Neural cell (in vitro differentiated cells): ENCODE measurements at regions not wholly inside any gene's neighbourhood (a gene's known extent, or its start where the extent isn't known, plus 50 kb on each side); places are given as distances from the start of the nearest gene placed in this dataset.

Experiments
- H2AFZ ChIP-seq: fragments of 200-600, 300-800 bp; sonication (generic), shearing (Covaris generic); 2 replicates; pipeline ENCODE4 v1.6.0; 2014; ENCODE audit warnings: low read depth, mild to moderate bottlenecking, antibody characterized with exemption, low read length, moderate library complexity
- H3F3A ChIP-seq: fragments of 200-600 bp; shearing (Covaris generic); 2 replicates; pipeline ENCODE4 v1.6.1; 2016; ENCODE audit warnings: mild to moderate bottlenecking, moderate library complexity, mixed read lengths, antibody characterized with exemption, low read length; ENCODE audit not compliant: insufficient read depth, poor library complexity, severe bottlenecking
- H3K27ac ChIP-seq: fragments of 200-600, 300-800 bp; sonication (generic), shearing (Covaris generic); 2 replicates; pipeline ENCODE4 v1.5.1; 2014; ENCODE audit warnings: mild to moderate bottlenecking, low read length, moderate library complexity
- H3K27me3 ChIP-seq: fragments of 300-800, 200-600 bp; sonication (generic), shearing (Covaris generic); 2 replicates; pipeline ENCODE4 v1.6.0; 2014; ENCODE audit warnings: mild to moderate bottlenecking, low read depth, low read length, moderate library complexity; ENCODE audit not compliant: insufficient read depth
- H3K36me3 ChIP-seq: fragments of 300-800, 200-600 bp; sonication (generic), shearing (Covaris generic); 2 replicates; pipeline ENCODE4 v1.5.1; 2014; ENCODE audit warnings: mild to moderate bottlenecking, antibody characterized with exemption, low read length, moderate library complexity; ENCODE audit not compliant: insufficient read depth
- H3K4me2 ChIP-seq: fragments of 300-800, 200-600 bp; sonication (generic), shearing (Covaris generic); 2 replicates; pipeline ENCODE4 v1.6.0; 2014; ENCODE audit warnings: mild to moderate bottlenecking, low read length
- H3K4me3 ChIP-seq: fragments of 300-800, 200-600 bp; sonication (generic), shearing (Covaris generic); 2 replicates; pipeline ENCODE4 v1.5.1; 2014; ENCODE audit warnings: mild to moderate bottlenecking, low read length, moderate library complexity
- H3K79me2 ChIP-seq: fragments of 200-600 bp; shearing (Covaris generic); replicated peaks from 2 replicates; pipeline ENCODE4 v1.6.0; 2014; ENCODE audit warnings: mild to moderate bottlenecking, low read length, moderate library complexity; ENCODE audit not compliant: insufficient read depth
- H3K9ac ChIP-seq: fragments of 300-800, 200-600 bp; sonication (generic), shearing (Covaris generic); 2 replicates; pipeline ENCODE4 v1.6.1; 2016; ENCODE audit warnings: mild to moderate bottlenecking, low read length, mixed read lengths
- H3K9me2 ChIP-seq: fragments of 200-600 bp; shearing (Covaris generic); 2 replicates; pipeline ENCODE4 v1.6.1; 2016; ENCODE audit warnings: mild to moderate bottlenecking, low read length, mixed read lengths; ENCODE audit not compliant: insufficient read depth
- H3K9me3 ChIP-seq: fragments of 200-600, 300-800 bp; sonication (generic), shearing (Covaris generic); 2 replicates; pipeline ENCODE4 v1.6.1; 2016; ENCODE audit warnings: mild to moderate bottlenecking, mixed run types, low read length, moderate library complexity, mixed read lengths
- H4K20me1 ChIP-seq: fragments of 200-600 bp; shearing (Covaris generic); 2 replicates; pipeline ENCODE4 v1.6.1; 2016; ENCODE audit warnings: mild to moderate bottlenecking, mixed run types; ENCODE audit not compliant: insufficient read depth
- CTCF ChIP-seq: fragments of 450-650 bp; IDR thresholded peaks from 2 replicates; pipeline ENCODE4 v1.5.1; 2014; ENCODE audit warnings: antibody characterized with exemption, mild to moderate bottlenecking, moderate library complexity; ENCODE audit not compliant: poor library complexity, severe bottlenecking
- EP300 ChIP-seq: fragments of 450-650 bp; conservative IDR thresholded peaks from 2 replicates; pipeline ENCODE4 v1.6.1; 2014; ENCODE audit warnings: antibody characterized with exemption, mild to moderate bottlenecking, moderate library complexity; ENCODE audit not compliant: poor library complexity, severe bottlenecking
- EZH2 ChIP-seq: fragments of 200-600, 300-800 bp; shearing (Covaris generic), sonication (generic); IDR thresholded peaks from 2 replicates; pipeline ENCODE4 v1.6.1; 2014; ENCODE audit warnings: antibody characterized with exemption, low read length, borderline replicate concordance, mild to moderate bottlenecking; ENCODE audit not compliant: insufficient read depth, poor library complexity, severe bottlenecking
- MXI1 ChIP-seq: fragments of 450-650 bp; conservative IDR thresholded peaks from 2 replicates; pipeline ENCODE4 v1.6.1; 2014; ENCODE audit warnings: antibody characterized with exemption, mild to moderate bottlenecking; ENCODE audit not compliant: poor library complexity, severe bottlenecking
- POLR2AphosphoS5 ChIP-seq: IDR thresholded peaks from 2 replicates; pipeline ENCODE4 v1.6.1; 2012
- RAD21 ChIP-seq: fragments of 450-650 bp; conservative IDR thresholded peaks from 2 replicates; pipeline ENCODE4 v1.6.1; 2014; ENCODE audit warnings: antibody characterized with exemption, mild to moderate bottlenecking, moderate library complexity
- REST ChIP-seq: IDR thresholded peaks from 2 replicates; pipeline ENCODE4 v1.6.1; 2012; ENCODE audit warnings: borderline replicate concordance
- SMC3 ChIP-seq: fragments of 450-650 bp; conservative IDR thresholded peaks from 2 replicates; pipeline ENCODE4 v1.6.1; 2014; ENCODE audit warnings: antibody characterized with exemption, mild to moderate bottlenecking, moderate library complexity; ENCODE audit not compliant: poor library complexity
- TAF1 ChIP-seq: IDR thresholded peaks from 2 replicates; pipeline ENCODE4 v1.6.1; 2012; ENCODE audit warnings: low read depth

- no peak overlapping the region for H3K27ac ChIP-seq
- no peaks in the 10 kb centered on the region for H3F3A ChIP-seq
- H3K9me3 ChIP-seq, result no peaks in the 10 kb centered on the region
- H3K79me2 ChIP-seq, result no peaks in the 10 kb centered on the region
- no peak overlapping the region for H3K9ac ChIP-seq
- H3K4me2 ChIP-seq, result no peak overlapping the region
- H2AFZ ChIP-seq, result no peak overlapping the region
- H3K27me3 ChIP-seq, result no peaks in the 10 kb centered on the region
- no peaks in the 10 kb centered on the region for H3K9me2 ChIP-seq
- H3K36me3 ChIP-seq, result no peaks in the 10 kb centered on the region
- H3K4me3 ChIP-seq, result no peak overlapping the region
- TF ChIP-seq EP300, result no peak
- TF ChIP-seq TAF1, result no peak
- TF ChIP-seq POLR2AphosphoS5, result no peak
- TF ChIP-seq MXI1, result no peak
- no peak for TF ChIP-seq SMC3
- TF ChIP-seq EZH2, result no peak
- TF ChIP-seq REST, result no peak
- no peak for TF ChIP-seq RAD21
- TF ChIP-seq CTCF, result no peak
- H4K20me1 ChIP-seq, result no peaks in the 10 kb centered on the region
Measured at GRCh38 chr21:20276954-20277353, 721.3 kb upstream of the NCAM2 start.

GRCh38 chr21:20283836-20284235 lies 714.4 kb upstream of the NCAM2 start:
- Histone ChIP-seq H3K36me3 (no peaks in the 10 kb centered on the region), H3K79me2 (no peaks in the 10 kb centered on the region), H3K9ac (no peak overlapping the region), H3K9me2 (no peaks in the 10 kb centered on the region), H3K9me3 (no peaks in the 10 kb centered on the region), H2AFZ (no peak overlapping the region), H3K4me3 (no peak overlapping the region), H4K20me1 (no peaks in the 10 kb centered on the region), H3K27me3 (no peaks in the 10 kb centered on the region), H3F3A (no peaks in the 10 kb centered on the region), H3K4me2 (no peak overlapping the region), H3K27ac (no peak overlapping the region)
- TF ChIP-seq SMC3 (no peak), POLR2AphosphoS5 (no peak), RAD21 (no peak), EZH2 (no peak), REST (no peak), CTCF (no peak), EP300 (no peak)
